Esophagus squamous epithelium (tissue), 5 donors: ENCODE measurements at regions not wholly inside any gene's neighbourhood (a gene's known extent, or its start where the extent isn't known, plus 50 kb on each side); places are given as distances from the start of the nearest gene placed in this dataset.
"Not testable (repeated sequence)": the region's sequence is repeated elsewhere in the genome, so short reads cannot be mapped to it uniquely, and the experiment has no call there.

Experiments
- DNase-seq: peaks from one replicate; lab custom pipeline; 2025; lab: John Stamatoyannopoulos, UW
- H3K27ac ChIP-seq, 4 donors: fragments of 200-600 bp; sonication (generic); one replicate each; pipeline ENCODE4 v1.5.1; 2016 to 2019; ENCODE audit warnings: mild to moderate bottlenecking in 1 of 4
- H3K27me3 ChIP-seq, 4 donors: fragments of 200-600 bp; sonication (generic); 1 replicate in 3 of 4; 2 replicates in 1 of 4; pipeline versions ENCODE4 v1.5.1 to v1.6.0; 2017 to 2021; ENCODE audit warnings: antibody characterized with exemption in 1 of 4
- H3K36me3 ChIP-seq, 3 donors: fragments of 200-600 bp; sonication (generic); one replicate each; pipeline ENCODE4 v1.5.1; 2016 to 2019
- H3K4me1 ChIP-seq, 3 donors: fragments of 200-600 bp; sonication (generic); one replicate each; pipeline ENCODE4 v1.5.1; 2017 to 2019
- H3K4me3 ChIP-seq, 4 donors: fragments of 200-600 bp; sonication (generic); 1 replicate in 3 of 4; 2 replicates in 1 of 4; pipeline ENCODE4 v1.5.1; 2016 to 2019; ENCODE audit warnings: mild to moderate bottlenecking in 2 of 4, moderate library complexity in 1 of 4
- H3K9me3 ChIP-seq, 3 donors: fragments of 200-600 bp; sonication (generic); one replicate each; pipeline ENCODE4 v1.5.1; 2016 to 2019
- POLR2A ChIP-seq, 4 donors: fragments of 450-650 bp; IDR thresholded peaks; one replicate each; pipeline ENCODE4 v1.6.1; 2017; ENCODE audit warnings: antibody characterized with exemption in 4 of 4, mild to moderate bottlenecking in 4 of 4, moderate library complexity in 3 of 4
- WGBS, 2 donors: methylation state at CpG; one replicate each; pipeline ENCODE4 v1.1.5; 2018; 5-methylcytosine and 5-hydroxymethylcytosine counted together
- intact Hi-C: fragments of 100-400 bp; cut with DNase I; formaldehyde crosslinking; loops from one replicate; pipeline ENCODE4 v1.15.0; 2022
- TF ChIP-seq, protein P1 (sequence below), 6 experiments: fragments of 450-650 bp in 4 of 6; fragments of 200-600 bp in 2 of 6; sonication (generic) in 2 of 6; IDR thresholded peaks; one replicate each; pipeline ENCODE4 v1.5.1; 2016 to 2019; ENCODE audit warnings: antibody characterized with exemption in 6 of 6, mild to moderate bottlenecking in 4 of 6, moderate library complexity in 4 of 6
- donor health status: DM: yes; HTN: yes; CAD: no.

DNA sequence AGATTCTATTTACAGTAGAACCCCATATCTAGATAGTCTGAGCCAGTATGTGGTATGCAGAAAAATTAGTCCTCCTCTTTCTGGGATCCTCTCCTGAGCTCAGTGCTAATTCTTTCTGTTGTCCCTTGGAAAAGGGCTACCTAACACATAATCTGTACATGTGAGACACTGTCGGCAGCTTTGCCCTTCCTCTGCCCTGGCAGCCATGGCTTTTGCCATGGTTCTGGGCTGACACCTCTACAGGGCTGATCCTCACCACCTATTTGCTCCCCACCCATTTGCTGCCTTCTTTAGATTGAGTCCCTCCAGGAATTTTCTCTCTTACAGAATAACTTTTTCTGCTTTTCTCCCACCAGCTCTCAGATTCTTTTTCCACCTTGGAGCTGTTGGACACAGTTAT lies 64.7 kb upstream of the MAP9 start:
- Histone ChIP-seq H3K4me3 (no peak overlapping the region), H3K4me1 (peaks cover 0 to 8% (median 0%) of the 10 kb centered on the region in 3 donors), H3K36me3 (no peaks in the 10 kb centered on the region), H3K27me3 (peaks cover 0 to 9% (median 0%) of the 10 kb centered on the region in 4 donors), H3K27ac (peak overlapping the region in 1 of 4 donors; percentile 19), H3K9me3 (no peaks in the 10 kb centered on the region)
- intact Hi-C loops = loop anchor here (5.0 kb wide), 1 partner anchor 346 kb away; no protein-coding TSS in a partner anchor
- TF ChIP-seq, protein P1, sequence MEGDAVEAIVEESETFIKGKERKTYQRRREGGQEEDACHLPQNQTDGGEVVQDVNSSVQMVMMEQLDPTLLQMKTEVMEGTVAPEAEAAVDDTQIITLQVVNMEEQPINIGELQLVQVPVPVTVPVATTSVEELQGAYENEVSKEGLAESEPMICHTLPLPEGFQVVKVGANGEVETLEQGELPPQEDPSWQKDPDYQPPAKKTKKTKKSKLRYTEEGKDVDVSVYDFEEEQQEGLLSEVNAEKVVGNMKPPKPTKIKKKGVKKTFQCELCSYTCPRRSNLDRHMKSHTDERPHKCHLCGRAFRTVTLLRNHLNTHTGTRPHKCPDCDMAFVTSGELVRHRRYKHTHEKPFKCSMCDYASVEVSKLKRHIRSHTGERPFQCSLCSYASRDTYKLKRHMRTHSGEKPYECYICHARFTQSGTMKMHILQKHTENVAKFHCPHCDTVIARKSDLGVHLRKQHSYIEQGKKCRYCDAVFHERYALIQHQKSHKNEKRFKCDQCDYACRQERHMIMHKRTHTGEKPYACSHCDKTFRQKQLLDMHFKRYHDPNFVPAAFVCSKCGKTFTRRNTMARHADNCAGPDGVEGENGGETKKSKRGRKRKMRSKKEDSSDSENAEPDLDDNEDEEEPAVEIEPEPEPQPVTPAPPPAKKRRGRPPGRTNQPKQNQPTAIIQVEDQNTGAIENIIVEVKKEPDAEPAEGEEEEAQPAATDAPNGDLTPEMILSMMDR (IDR thresholded peaks at IDR 0.05) = no peak
- TF ChIP-seq POLR2A (IDR thresholded peaks at IDR 0.05) = no peak
- 42 to 80% methylated on average over 1 of the region's 1 CpG for WGBS, 2 donors
- no peak for DNase-seq

DNA sequence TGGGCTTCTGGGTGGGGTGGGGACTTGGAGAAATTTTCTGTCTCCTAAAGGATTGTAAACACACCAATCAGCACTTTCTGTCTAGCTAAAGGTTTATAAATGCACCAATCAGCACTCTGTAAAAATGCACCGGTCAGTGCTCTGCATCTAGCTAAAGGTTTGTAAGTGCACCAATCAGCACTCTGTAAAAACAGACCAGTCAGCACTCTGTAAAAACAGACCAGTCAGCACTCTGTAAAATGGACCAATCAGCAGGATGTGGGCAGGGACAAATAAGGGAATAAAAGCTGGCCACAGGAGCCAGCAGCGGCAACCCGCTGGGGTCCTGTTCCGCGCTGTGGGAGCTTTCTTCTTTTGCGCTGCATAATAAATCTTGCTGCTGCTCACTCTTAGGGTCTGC lies 63.0 kb upstream of the MAP9 start:
- H3K27ac ChIP-seq, H3K4me3 ChIP-seq, DNase-seq, H3K9me3 ChIP-seq, H3K4me1 ChIP-seq, H3K27me3 ChIP-seq, H3K36me3 ChIP-seq: not testable (repeated sequence)
- 86 to 97% methylated on average over 6 of the region's 6 CpGs for WGBS, 2 donors
- intact Hi-C loops = loop anchor here (5.0 kb wide), 1 partner anchor 348 kb away; no protein-coding TSS in a partner anchor

DNA sequence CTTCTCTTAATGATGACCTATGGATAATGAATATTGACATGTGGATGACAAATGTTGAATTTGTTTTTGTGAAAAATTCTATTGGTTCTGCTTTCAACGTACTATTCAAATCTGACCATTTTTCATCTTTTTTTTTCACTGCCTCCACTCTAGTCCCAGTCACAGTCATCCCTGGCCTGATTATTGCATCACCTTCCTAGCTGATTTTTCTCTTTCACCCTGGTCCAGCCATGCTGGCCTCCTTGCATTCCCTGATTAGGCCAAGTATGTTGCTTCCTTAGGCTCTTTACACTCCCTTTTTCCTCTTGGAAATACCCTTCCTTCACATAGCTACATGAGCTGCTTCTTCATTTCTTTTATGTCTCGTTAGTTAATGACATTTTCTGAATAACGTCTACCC lies 58.1 kb upstream of the MAP9 start:
- TF ChIP-seq POLR2A (IDR thresholded peaks at IDR 0.05) = no peak
- TF ChIP-seq, protein P1 (IDR thresholded peaks at IDR 0.05) = no peak
- DNase-seq = no peak
- H3K4me3 ChIP-seq = no peak overlapping the region
- H3K27me3 ChIP-seq = no peaks in the 10 kb centered on the region
- WGBS, 2 donors = 68 to 84% methylated on average over 3 of the region's 3 CpGs
- intact Hi-C loops = no loop called here
- H3K4me1 ChIP-seq = no peaks in the 10 kb centered on the region
- no peaks in the 10 kb centered on the region for H3K9me3 ChIP-seq
- H3K36me3 ChIP-seq = no peaks in the 10 kb centered on the region
- no peak overlapping the region for H3K27ac ChIP-seq

GRCh38 chr4:155434366-155434765 lies 57.6 kb upstream of the MAP9 start:
- no peak overlapping the region for H3K27ac ChIP-seq
- H3K9me3 ChIP-seq = no peaks in the 10 kb centered on the region
- no peak for DNase-seq
- H3K4me1 ChIP-seq = no peaks in the 10 kb centered on the region
- no peak overlapping the region for H3K4me3 ChIP-seq
- H3K27me3 ChIP-seq = no peaks in the 10 kb centered on the region
- no peaks in the 10 kb centered on the region for H3K36me3 ChIP-seq
- TF ChIP-seq POLR2A (IDR thresholded peaks at IDR 0.05) = no peak
- TF ChIP-seq, protein P1 (IDR thresholded peaks at IDR 0.05) = no peak
- 79 to 91% methylated on average over 1 of the region's 1 CpG for WGBS, 2 donors
- intact Hi-C loops = no loop called here

GRCh38 chr4:155433636-155434360 lies 57.0 kb upstream of the MAP9 start:
- Histone ChIP-seq H3K4me1 (no peaks in the 10 kb centered on the region), H3K36me3 (no peaks in the 10 kb centered on the region), H3K4me3 (no peak overlapping the region), H3K9me3 (no peaks in the 10 kb centered on the region), H3K27ac (no peak overlapping the region), H3K27me3 (no peaks in the 10 kb centered on the region)
- intact Hi-C loops = no loop called here
- 40 to 56% methylated on average over 2 of the region's 2 CpGs for WGBS, 2 donors
- TF ChIP-seq, protein P1 (IDR thresholded peaks at IDR 0.05) = no peak
- TF ChIP-seq POLR2A (IDR thresholded peaks at IDR 0.05) = no peak
- no peak for DNase-seq
